ENCODE measurements at regions not wholly inside any gene's neighbourhood (a gene's known extent, or its start where the extent isn't known, plus 50 kb on each side); places are given as distances from the start of the nearest gene placed in this dataset.

DNA sequence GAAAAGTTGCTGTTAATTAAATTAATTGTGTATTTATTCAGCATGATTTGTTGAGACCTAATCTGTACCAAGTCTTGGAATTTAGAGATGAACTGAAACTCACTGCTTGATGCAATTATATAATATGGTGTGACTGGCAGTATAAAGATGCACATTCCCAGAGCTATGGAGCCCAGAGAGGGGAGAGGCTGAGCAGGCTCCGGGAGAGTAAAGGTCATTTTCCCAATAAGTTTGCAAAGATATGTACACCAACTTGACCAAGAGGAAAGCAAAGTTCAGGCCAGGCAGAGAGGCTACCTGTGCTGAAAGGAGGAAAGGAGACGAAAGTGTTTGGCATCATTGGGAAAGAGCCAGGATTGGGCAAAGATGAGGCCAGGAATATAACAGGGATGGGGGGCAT, 271.7 kb upstream of the KLF4 start:
- DNase-seq (ENCODE audit: low read depth in 2 of 2): no peak

DNA sequence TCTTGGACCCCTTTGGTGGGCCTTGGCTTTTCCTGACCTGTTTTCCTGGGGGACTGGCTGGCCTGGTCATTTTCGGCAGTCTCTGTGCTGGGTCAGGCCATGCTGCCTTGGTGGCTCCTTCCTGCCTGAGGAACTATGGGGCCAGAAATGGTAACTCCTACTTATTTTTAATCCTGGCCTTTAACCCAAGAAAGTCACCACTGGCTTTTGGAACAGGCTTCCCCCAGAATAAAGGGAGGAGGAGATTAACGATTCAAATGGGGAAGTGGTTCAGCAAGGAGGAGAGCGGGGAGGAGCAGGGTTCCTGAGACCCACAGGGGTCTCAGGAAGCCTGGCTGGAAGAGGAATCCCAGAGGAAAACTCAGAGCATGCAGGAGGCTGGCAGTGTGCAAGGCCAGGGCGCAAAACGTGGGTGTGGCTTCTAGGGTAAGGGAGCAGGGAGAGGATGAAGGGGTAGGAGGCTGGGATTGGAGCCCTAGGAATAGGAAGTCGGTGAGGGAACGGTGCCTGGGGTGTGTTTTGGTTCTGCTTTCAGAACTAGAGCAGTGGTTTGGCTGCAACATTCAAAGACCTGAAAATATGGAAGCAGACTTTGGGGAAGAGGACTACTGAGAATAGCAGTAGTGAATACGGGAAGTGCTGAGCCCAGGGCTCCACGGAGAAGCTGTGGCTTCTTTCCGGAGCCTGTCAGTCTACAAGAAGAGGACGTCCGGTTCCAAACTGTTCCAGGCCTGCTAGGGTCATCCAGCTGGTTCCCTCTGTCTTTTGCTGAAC, 271.1 kb upstream of the KLF4 start:
- DNase-seq (ENCODE audit: low read depth in 2 of 2): peak in 1 of 2 donors; percentile 10

- DNase-seq (ENCODE audit: low read depth in 2 of 2): no peak
Observed at GRCh38 chr9:107759823-107760166, 270.2 kb upstream of the KLF4 start.

GRCh38 chr9:107759009-107759822, 269.6 kb upstream of the KLF4 start:
- DNase-seq (ENCODE audit: low read depth in 2 of 2): no peak

DNA sequence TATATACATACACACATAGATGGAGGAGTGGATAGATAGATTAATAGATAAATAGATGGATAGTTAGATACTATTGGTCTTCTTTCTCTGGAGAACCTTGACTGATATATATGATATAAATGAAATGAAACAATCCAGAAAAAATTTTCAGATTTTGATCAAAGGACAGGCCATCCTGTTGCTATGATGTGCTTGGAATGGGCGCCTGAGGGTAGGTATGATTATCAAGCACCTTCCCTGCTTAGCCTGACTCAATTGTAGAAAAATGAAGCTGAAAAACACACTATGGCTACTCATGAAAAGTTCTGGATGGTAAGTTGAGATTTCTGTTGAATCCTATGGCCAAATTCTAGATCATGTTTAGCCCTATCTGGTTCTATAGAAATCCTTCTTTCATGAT, 266.5 kb upstream of the KLF4 start:
- no peak for DNase-seq (ENCODE audit: low read depth in 2 of 2)

- DNase-seq (ENCODE audit: low read depth in 2 of 2): peak in 1 of 2 donors; percentile 79
Observed at GRCh38 chr9:107755246-107755645, 265.7 kb upstream of the KLF4 start.

DNA sequence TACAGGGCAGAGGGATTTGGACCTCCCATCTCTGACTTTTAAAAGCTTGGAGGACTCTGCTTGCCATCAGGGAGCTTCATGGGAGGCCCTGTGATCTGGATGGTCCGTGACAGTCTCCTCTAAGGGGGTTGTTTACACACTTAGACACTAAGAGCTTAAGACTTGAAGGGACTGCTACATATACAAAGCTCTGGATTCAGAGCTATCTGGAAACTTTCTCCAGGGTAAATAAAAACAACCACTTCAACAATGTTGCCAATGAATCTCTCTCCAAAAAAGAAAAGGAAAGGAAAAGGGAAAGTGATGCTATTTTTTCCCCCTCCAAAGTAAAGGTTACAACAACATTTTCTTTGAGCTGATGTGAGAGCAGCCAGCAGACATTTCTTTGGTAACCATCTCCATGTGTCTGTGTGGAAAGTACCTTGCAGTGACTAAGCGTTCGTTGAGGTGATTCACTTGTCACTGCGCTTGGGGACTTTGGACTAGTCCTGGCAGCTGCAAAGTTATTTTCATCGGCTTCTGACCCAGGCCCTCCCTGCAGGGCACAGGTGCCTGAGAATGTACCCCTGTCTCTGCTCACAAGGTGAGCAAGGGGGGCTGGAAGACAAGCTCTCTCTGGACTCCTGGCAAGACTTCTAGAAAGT, 262.1 kb upstream of the KLF4 start:
- peak; percentile 78 to 80 for DNase-seq (ENCODE audit: low read depth in 2 of 2)

DNA sequence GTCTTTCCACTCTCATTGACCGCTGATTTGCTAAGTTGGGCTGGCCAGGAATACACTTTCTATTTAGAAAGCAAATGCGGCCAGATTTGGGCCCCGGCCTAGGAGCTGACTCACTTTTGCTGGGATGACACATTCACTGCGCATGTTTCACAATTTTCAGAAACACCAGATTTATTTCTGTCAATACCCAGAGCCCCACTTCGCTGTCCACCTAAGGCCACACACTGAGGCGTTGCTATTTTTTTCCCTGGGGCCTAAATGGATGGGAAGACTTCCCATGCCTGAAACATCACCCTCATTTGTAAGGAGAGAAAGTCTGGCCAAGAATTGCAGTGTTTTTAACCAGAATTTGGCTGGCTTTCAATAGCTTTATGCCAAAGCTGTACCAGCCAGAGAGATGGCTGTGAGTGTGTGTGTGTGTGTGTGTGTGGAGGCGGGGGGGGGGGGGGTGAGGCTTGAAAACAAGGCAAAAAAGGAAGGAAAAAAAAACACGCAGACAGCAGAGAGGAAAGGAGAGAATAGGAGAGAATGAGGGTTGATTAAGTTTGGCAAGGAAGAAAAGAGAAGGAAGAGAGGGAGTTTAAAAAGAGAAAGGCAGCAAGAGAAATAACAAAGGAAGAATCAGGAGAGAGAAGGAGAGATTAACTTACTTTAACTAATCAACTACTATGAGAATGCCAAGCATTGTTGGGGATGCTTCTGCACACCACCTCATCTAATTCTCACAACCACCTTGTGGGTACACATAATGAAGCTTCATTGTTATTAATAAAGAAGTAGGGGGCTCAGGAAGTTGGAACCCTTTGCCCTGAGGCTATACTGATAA, 261.4 kb upstream of the KLF4 start:
- peak; percentile 93 to 95 for DNase-seq (ENCODE audit: low read depth in 2 of 2)

DNA sequence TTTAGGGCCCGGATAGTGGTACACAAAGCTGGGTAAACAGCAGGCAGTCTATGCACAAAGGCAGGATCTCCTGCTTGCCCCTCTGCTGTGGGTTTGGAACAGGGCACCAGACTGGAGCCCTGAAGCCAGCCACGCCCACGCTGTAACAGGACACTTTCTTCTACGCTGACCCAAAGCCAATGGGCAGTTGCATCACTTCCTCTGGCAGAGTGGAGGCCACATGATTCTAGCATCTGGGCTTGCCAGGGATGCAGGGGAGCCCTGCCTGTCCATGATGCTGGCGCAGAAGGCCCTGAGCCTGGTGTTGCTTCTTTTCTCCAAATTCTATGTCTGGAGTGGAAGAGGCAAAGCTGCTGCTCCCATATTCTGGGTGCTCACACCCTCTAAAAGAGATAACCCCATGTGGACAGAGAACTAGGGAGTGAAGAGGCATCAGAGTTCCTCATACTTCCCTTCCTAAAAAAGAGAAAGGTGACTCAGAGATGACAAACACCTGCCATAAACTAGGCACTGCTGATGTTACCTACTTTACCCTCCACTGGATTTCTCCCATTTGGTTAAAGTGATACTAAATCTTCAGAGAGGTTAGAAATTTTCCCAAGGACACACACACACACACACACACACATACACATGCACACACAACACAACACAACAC, 260.3 kb upstream of the KLF4 start:
- DNase-seq (ENCODE audit: low read depth in 2 of 2): peak; percentile 90 to 93

DNA sequence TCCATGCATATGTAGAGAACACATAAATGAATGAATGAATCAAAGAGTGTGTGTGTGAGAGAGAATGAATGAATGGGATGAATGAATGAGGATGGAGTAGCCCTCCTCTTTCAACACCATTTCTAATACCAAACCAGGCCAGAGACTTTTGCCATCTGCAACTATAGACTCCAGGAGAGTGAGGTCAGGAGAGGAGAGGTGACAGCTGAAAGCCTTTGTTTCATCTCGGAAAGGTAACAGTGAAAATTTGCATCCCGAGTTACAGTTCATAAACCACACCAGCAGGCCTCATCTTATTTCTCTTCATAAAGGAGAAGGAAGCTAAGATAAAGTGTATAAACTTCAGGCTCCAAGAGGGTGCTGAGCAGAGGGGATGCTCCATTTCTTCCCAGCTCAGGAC, 255.3 kb upstream of the KLF4 start:
- no peak for DNase-seq (ENCODE audit: low read depth in 2 of 2)

DNA sequence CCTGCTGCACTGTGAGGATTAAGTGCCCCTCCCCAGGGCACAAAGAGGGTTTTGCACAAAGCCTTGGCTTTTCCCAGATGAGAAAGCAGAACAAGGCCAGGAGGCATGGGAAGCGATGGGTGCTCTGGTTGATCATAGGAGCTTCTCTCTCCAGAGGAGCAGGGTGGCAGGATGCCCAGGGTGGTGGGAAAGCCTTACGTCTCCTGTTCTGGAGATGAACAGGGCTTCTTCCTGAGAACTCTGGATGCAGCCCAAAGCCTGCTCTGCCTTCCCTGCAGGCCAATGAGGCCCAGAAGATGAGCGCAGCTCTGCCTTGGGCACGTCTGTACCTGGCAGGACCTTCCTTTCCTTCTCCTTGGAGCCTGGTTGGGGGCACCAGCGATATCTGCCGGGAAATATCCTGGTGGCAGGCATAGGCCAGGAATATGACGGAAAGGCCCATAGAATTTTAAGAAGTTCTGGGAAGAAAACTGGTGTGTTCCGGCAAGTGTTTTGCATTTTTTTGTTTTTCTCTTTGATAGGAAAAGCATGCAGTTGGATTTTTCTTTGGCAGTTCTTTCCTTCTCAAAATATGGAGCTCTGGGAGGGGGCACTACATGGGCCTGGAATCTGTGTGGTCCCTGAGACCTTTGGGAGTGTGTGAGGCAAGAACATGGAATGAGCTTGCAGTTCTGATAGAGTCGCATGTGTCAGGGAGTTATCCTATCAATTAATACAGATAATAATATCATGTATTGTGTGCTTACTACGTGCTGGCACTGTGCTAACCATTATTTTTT, 253.2 kb upstream of the KLF4 start:
- no peak for DNase-seq (ENCODE audit: low read depth in 2 of 2)

DNA sequence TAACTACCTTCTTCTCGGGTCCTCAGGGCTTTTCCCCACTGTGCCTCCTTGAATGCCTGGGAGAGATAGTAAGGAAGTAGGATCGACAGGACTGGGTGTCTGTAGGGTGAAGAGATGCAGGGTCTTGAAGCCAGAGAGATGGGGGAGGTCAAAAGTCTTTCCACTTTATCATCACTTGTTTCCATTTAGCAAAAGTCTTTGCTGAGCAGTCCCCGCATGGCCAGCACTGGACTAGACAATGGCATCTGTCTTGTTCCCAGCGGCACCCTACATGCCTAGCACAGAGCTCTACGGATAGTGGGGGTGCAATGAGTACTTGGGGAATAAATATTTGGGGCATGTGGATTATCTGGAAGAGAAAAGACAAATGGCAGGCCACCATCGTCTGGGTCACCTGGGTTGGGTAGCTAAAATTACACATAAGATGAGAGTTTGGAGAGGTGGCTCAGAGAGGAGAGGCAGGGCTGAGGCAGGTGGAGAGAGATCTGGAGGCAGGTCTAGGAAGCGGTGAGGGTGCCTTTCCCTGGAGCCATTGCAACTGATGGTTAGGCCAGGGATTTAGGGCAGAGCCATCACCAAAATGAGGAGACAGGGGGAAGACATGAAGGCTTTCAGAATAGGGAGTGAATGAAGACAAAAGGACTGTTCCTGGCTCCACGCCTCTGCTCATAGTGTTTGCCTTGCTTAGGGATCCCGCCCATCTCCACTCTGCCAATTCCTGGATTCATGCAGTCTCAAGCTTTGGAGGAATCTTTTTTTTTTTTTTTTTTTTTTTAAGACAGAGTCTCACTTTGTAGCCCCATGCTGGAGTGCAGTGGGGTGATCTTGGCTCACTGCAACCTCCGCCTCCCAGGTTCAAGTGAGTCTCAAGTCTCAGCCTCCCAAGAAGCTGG, 250.8 kb upstream of the KLF4 start:
- DNase-seq (ENCODE audit: low read depth in 2 of 2): no peak

- DNase-seq (ENCODE audit: low read depth in 2 of 2): no peak
Observed at GRCh38 chr9:107739601-107740082, 250.1 kb upstream of the KLF4 start.

DNA sequence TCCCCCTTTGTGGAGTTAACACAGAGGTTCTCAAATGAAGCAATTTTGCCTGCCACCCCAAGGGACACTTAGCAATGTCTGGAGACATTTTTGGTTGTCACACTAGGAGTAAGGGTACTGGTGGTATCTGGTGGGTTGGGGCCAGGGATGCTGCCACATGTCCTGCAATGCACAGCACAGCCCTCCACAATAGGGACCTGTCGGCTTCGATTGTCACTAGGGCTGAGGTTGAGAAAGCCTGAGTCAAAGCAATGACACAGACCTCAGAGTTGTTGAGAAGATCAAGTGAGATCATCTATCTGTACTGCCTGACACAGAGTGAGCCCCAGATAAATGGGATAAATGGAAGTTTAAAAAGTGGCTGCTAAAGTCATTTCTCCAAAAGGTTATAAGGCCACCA, 249.2 kb upstream of the KLF4 start:
- no peak for DNase-seq (ENCODE audit: low read depth in 2 of 2)

DNA sequence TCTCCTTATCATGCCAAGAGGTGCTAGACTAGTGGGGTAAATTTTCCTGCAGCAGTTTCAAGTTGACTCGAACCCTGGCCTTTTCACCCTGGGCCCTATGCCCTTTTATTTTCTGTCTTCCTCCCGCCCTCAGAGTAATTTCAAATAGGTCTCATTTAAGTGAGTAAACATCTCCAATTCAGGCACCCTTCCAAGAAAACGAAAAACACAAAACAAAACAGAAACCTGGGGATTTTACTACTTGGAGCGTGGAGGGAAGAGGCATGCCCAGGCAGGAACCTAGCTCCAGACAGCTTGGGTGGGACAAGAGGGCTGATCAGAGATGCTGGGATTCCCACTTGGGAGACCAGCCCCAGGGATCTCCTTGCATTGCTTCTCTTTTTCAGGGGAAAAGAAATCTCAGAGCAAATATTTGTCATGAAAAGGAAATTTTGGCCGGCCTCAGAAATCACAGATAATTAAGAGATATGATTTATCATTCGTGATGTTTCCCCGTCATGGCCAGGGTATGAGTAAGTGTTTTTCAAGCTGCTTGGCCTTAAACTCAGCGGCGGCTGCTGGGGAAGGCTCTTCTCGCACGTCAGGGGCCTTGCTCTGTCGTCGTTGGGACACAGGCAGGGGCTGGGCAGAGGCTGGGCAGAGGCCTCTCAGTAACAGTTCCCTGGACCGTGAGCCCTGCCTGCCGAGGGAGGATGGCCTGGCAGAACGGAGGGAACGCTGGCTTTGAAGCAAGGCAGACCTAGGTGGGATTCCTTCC, 248.6 kb upstream of the KLF4 start:
- peak in 1 of 2 donors; percentile 39 for DNase-seq (ENCODE audit: low read depth in 2 of 2)

- DNase-seq (ENCODE audit: low read depth in 2 of 2): no peak
Observed at GRCh38 chr9:107737610-107737986, 248.0 kb upstream of the KLF4 start.

DNA sequence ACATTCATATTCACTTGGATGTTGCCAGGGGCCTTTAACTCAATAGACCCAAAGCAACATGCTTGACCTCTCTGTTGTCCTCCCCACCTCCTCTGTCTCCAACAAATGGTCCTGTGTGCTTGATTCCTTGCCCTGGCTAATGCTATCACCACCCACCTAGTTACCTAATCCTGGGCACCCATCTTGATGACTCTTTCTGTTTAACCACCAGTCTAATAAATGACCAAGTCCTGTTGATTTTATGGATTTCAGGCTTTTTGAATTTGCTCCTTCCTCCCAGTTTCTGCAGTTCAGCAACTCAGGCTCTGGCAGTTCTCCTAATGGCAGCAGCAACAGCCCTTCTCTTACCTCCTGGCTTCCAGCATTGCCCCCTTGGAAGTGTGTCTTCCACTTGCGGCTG, 246.3 kb upstream of the KLF4 start:
- DNase-seq (ENCODE audit: low read depth in 2 of 2): no peak

GRCh38 chr9:107734256-107735013, 244.9 kb upstream of the KLF4 start:
- DNase-seq (ENCODE audit: low read depth in 2 of 2): no peak

Measured in dermis microvascular lymphatic vessel endothelial cell (primary cell).